SK-N-SH (cell line): ENCODE measurements at regions not wholly inside any gene's neighbourhood (a gene's known extent, or its start where the extent isn't known, plus 50 kb on each side); places are given as distances from the start of the nearest gene placed in this dataset.

ENCODE experiments used
- CTCF ChIA-PET: fragments of 300-600, 350-600 bp; formaldehyde crosslinking; extraction: SDS; loops from one replicate; lab custom pipeline; 2021; lab: Yijun Ruan, JAX
- POLR2A ChIA-PET: fragments of 350-600 bp; sonication (Branson Sonifier 250); formaldehyde crosslinking; extraction: SDS; loops from one replicate; lab custom pipeline; 2020; ENCODE audit warnings: antibody characterized with exemption, inconsistent platforms; lab: Yijun Ruan, JAX
- DNase-seq: peaks from one replicate; pipeline ENCODE4 v3.0.0; 2012
- H2AFZ ChIP-seq: fragments of 200-600 bp; sonication (generic); 2 replicates; pipeline ENCODE4 v1.8.1; 2016; ENCODE audit warnings: antibody characterized with exemption, mild to moderate bottlenecking, low read depth
- H3F3A ChIP-seq: fragments of 200-600 bp; sonication (generic); replicated peaks from 2 replicates; pipeline ENCODE3; 2016; ENCODE audit warnings: antibody characterized with exemption, mild to moderate bottlenecking; ENCODE audit not compliant: insufficient read depth
- H3K27ac ChIP-seq, 2 experiments: fragments of 200-500 bp in 1 of 2; fragments of 200-600 bp in 1 of 2; sonication (Bioruptor generic) in 1 of 2; sonication (generic), shearing (Covaris generic) in 1 of 2; 2 replicates each; pipeline versions ENCODE4 v1.5.1 to v1.6.1; 2014 to 2016; ENCODE audit warnings: low read depth in 2 of 2, inconsistent platforms in 1 of 2, low read length in 1 of 2, mild to moderate bottlenecking in 1 of 2, mixed read lengths in 1 of 2
- H3K27me3 ChIP-seq: fragments of 200-600 bp; sonication (generic), shearing (Covaris generic); 2 replicates; pipeline ENCODE4 v1.6.1; 2016; ENCODE audit warnings: mixed run types; ENCODE audit not compliant: insufficient read depth
- H3K36me3 ChIP-seq, 2 experiments: fragments of 200-500 bp in 1 of 2; fragments of 200-600 bp in 1 of 2; sonication (Bioruptor generic) in 1 of 2; sonication (generic) in 1 of 2; replicated peaks in 1 of 2; 2 replicates each; pipeline versions ENCODE3 to v1.5.1; 2014 to 2016; ENCODE audit warnings: low read length in 1 of 2, mild to moderate bottlenecking in 1 of 2; ENCODE audit not compliant: insufficient read depth in 2 of 2, control insufficient read depth in 1 of 2
- H3K4me1 ChIP-seq, 2 experiments: fragments of 200-500 bp in 1 of 2; fragments of 200-600 bp in 1 of 2; sonication (Bioruptor generic) in 1 of 2; sonication (generic), shearing (Covaris generic) in 1 of 2; 2 replicates each; pipeline versions ENCODE4 v1.5.1 to v1.6.1; 2014 to 2016; ENCODE audit warnings: low read depth in 1 of 2, low read length in 1 of 2, mixed run types in 1 of 2; ENCODE audit not compliant: insufficient read depth in 2 of 2, control insufficient read depth in 1 of 2
- H3K4me2 ChIP-seq: fragments of 200-600 bp; sonication (generic), shearing (Covaris generic); 2 replicates; pipeline ENCODE4 v1.6.1; 2017; ENCODE audit warnings: mixed run types
- H3K4me3 ChIP-seq, 2 experiments: fragments of 200-500 bp in 1 of 2; fragments of 200-600 bp in 1 of 2; sonication (Bioruptor generic) in 1 of 2; sonication (generic), shearing (Covaris generic) in 1 of 2; 2 replicates each; pipeline versions ENCODE4 v1.5.1 to v1.8.1; 2014 to 2016; ENCODE audit warnings: low read depth in 2 of 2, inconsistent platforms in 1 of 2, low read length in 1 of 2, mild to moderate bottlenecking in 1 of 2, mixed read lengths in 1 of 2, moderate library complexity in 1 of 2
- H3K79me2 ChIP-seq: fragments of 200-600 bp; sonication (generic); 2 replicates; pipeline ENCODE4 v1.8.1; 2017; ENCODE audit warnings: mild to moderate bottlenecking; ENCODE audit not compliant: insufficient read depth
- H3K9ac ChIP-seq: fragments of 200-600 bp; sonication (generic); 2 replicates; pipeline ENCODE4 v1.6.1; 2017; ENCODE audit warnings: mixed run types
- H3K9me2 ChIP-seq: fragments of 200-600 bp; sonication (generic); 2 replicates; pipeline ENCODE4 v1.6.1; 2017; ENCODE audit warnings: mixed run types
- H3K9me3 ChIP-seq: fragments of 200-600 bp; sonication (generic); 2 replicates; pipeline ENCODE4 v1.6.1; 2017; ENCODE audit warnings: mixed run types, mild to moderate bottlenecking, moderate library complexity
- H4K20me1 ChIP-seq: fragments of 200-600 bp; sonication (generic); 2 replicates; pipeline ENCODE4 v1.6.1; 2017; ENCODE audit warnings: mild to moderate bottlenecking, mixed run types; ENCODE audit not compliant: insufficient read depth
- ELF1 ChIP-seq: IDR thresholded peaks from 2 replicates; pipeline ENCODE4 v1.4.0; 2012
- FOXJ3 ChIP-seq: sonication (generic); formaldehyde crosslinking; IDR thresholded peaks from 2 replicates; pipeline ENCODE4 v1.5.1; 2020; ENCODE audit warnings: mild to moderate bottlenecking, missing genetic modification reagents
- GABPA ChIP-seq: IDR thresholded peaks from 2 replicates; pipeline ENCODE4 v1.4.0; 2012; ENCODE audit warnings: low read depth, mild to moderate bottlenecking
- NRF1 ChIP-seq: IDR thresholded peaks from 2 replicates; pipeline ENCODE4 v1.6.1; 2012; ENCODE audit warnings: low read depth, mild to moderate bottlenecking, low read length
- POLR2AphosphoS5 ChIP-seq: IDR thresholded peaks from 2 replicates; pipeline ENCODE4 v1.6.1; 2012; ENCODE audit warnings: low read depth, low read length
- RCOR1 ChIP-seq: fragments of 150-350 bp; IDR thresholded peaks from 2 replicates; pipeline ENCODE4 v1.6.1; 2017; ENCODE audit warnings: antibody characterized with exemption, low read length
- RFX5 ChIP-seq: IDR thresholded peaks from 2 replicates; pipeline ENCODE4 v1.6.1; 2012; ENCODE audit warnings: mild to moderate bottlenecking, improper control_type of control experiment, low read length
- TAF1 ChIP-seq: IDR thresholded peaks from 2 replicates; pipeline ENCODE4 v1.6.1; 2012; ENCODE audit warnings: low read depth, mild to moderate bottlenecking, low read length, moderate library complexity, borderline replicate concordance
- TCF12 ChIP-seq: IDR thresholded peaks from 2 replicates; pipeline ENCODE4 v1.4.0; 2012
- TEAD4 ChIP-seq: IDR thresholded peaks from 2 replicates; pipeline ENCODE4 v1.4.0; 2012; ENCODE audit warnings: mild to moderate bottlenecking, borderline replicate concordance; ENCODE audit not compliant: insufficient read depth
- WGBS: methylation state at CpG from one replicate; pipeline ENCODE4 v1.1.6; 2017; ENCODE audit warnings: low lambda C conversion rate; 5-methylcytosine and 5-hydroxymethylcytosine counted together
- TF ChIP-seq, protein P1 (sequence below): IDR thresholded peaks from 2 replicates; pipeline ENCODE4 v1.4.0; 2012; ENCODE audit warnings: low read depth, borderline replicate concordance
- TF ChIP-seq, protein P2 (sequence below): fragments of 150-350 bp; IDR thresholded peaks from 2 replicates; pipeline ENCODE4 v1.6.1; 2017; ENCODE audit warnings: antibody characterized with exemption, low read length, low read depth, borderline replicate concordance
- TF ChIP-seq, protein P3 (sequence below): IDR thresholded peaks from 2 replicates; pipeline ENCODE4 v1.4.0; 2012; ENCODE audit warnings: low read depth

DNA sequence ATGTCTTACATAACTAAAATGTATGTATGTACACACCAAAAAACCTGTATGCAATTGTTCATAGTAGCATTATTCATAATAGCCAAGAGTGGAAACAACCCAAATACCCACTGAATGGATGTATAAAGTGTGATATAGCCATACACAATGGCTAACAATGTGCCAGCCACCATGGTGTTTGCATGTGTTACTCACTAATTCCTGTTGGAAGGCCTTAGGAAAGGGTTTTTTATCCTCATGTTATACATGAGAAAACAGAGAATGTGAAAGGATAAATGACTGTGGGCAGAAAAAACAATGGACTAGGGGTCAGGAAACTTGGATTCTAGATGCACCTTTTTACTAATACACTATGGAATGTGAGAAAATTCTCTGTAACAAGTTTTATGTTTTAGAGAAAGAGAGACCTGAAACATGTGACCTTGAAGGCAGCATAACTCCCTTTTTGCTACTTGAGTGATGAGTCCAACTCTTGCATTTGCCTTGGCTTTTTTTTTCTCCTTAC, 55.7 kb downstream of the TIGD2 start:
- no peaks in the 10 kb centered on the region for H3K79me2 ChIP-seq
- TF ChIP-seq TEAD4 (no peak), ELF1 (no peak), TCF12 (no peak), POLR2AphosphoS5 (no peak), NRF1 (no peak), GABPA (no peak), TAF1 (no peak), RCOR1 (no peak)
- TF ChIP-seq, protein P1, sequence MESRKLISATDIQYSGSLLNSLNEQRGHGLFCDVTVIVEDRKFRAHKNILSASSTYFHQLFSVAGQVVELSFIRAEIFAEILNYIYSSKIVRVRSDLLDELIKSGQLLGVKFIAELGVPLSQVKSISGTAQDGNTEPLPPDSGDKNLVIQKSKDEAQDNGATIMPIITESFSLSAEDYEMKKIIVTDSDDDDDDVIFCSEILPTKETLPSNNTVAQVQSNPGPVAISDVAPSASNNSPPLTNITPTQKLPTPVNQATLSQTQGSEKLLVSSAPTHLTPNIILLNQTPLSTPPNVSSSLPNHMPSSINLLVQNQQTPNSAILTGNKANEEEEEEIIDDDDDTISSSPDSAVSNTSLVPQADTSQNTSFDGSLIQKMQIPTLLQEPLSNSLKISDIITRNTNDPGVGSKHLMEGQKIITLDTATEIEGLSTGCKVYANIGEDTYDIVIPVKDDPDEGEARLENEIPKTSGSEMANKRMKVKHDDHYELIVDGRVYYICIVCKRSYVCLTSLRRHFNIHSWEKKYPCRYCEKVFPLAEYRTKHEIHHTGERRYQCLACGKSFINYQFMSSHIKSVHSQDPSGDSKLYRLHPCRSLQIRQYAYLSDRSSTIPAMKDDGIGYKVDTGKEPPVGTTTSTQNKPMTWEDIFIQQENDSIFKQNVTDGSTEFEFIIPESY = no peak
- TF ChIP-seq, protein P2, sequence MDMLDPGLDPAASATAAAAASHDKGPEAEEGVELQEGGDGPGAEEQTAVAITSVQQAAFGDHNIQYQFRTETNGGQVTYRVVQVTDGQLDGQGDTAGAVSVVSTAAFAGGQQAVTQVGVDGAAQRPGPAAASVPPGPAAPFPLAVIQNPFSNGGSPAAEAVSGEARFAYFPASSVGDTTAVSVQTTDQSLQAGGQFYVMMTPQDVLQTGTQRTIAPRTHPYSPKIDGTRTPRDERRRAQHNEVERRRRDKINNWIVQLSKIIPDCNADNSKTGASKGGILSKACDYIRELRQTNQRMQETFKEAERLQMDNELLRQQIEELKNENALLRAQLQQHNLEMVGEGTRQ = no peak
- TF ChIP-seq, protein P3, sequence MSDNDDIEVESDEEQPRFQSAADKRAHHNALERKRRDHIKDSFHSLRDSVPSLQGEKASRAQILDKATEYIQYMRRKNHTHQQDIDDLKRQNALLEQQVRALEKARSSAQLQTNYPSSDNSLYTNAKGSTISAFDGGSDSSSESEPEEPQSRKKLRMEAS = no peak
- no peak overlapping the region for H2AFZ ChIP-seq
- ChIA-PET CTCF (no interaction called here), POLR2A (no interaction called here)
- H3K4me3 ChIP-seq = no peak overlapping the region
- no peak overlapping the region for H3K4me2 ChIP-seq
- H3K9me3 ChIP-seq = no peaks in the 10 kb centered on the region
- H4K20me1 ChIP-seq = no peaks in the 10 kb centered on the region
- no peaks in the 10 kb centered on the region for H3K36me3 ChIP-seq
- H3K27me3 ChIP-seq = no peaks in the 10 kb centered on the region
- no peak overlapping the region for H3K9ac ChIP-seq
- no peaks in the 10 kb centered on the region for H3F3A ChIP-seq
- no peaks in the 10 kb centered on the region for H3K4me1 ChIP-seq
- no peak for DNase-seq
- H3K9me2 ChIP-seq = no peaks in the 10 kb centered on the region
- no peak overlapping the region for H3K27ac ChIP-seq

DNA sequence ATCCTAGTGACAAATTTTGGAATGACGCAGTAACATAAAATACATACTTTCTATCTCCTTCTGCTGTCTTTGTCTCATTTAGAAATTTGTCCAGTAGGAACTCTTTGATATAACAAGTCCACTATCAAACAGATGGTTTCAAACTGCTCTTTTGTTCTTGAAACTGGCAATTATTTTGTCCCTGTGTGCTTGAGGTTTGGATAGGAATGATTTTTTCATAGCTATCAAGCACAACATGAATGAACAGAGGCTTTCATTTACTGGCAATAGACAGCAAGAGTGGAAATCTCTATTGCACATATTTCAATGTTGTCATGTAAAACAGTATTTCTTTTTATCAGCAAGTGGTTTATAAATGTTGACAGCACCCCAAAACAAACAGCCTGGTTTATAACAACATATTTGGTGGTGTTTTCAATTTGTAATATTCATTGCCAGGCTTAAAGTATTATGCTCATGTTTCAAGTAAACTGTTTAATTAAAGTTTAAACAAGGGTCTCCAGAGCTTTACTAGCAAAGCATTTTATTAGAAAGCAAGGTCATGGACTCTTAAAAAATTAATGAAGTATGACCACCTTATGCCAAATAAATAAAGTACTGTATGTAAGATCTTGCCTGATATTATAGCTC, 60.0 kb downstream of the TIGD2 start:
- no peak overlapping the region for H3K4me2 ChIP-seq
- no peak overlapping the region for H2AFZ ChIP-seq
- H3K36me3 ChIP-seq = no peaks in the 10 kb centered on the region
- no peak for TF ChIP-seq RFX5
- no peak for TF ChIP-seq FOXJ3
- no peak for TF ChIP-seq ELF1
- TF ChIP-seq RCOR1 = no peak
- H3K4me1 ChIP-seq = no peaks in the 10 kb centered on the region
- no peaks in the 10 kb centered on the region for H3K9me3 ChIP-seq
- ChIA-PET CTCF (interaction anchor here (0.7 to 2.1 kb wide), 4 partner anchors 9 to 55 kb away, joined by 3 to 6 read pairs (median 6); no protein-coding TSS in a partner anchor), POLR2A (no interaction called here)
- H3K9ac ChIP-seq = no peak overlapping the region
- no peaks in the 10 kb centered on the region for H3K9me2 ChIP-seq
- no peaks in the 10 kb centered on the region for H3K79me2 ChIP-seq
- H3K4me3 ChIP-seq = no peak overlapping the region
- no peaks in the 10 kb centered on the region for H3K27me3 ChIP-seq
- 68% methylated on average over 1 of the region's 1 CpG for WGBS
- DNase-seq = no peak
- H4K20me1 ChIP-seq = no peaks in the 10 kb centered on the region
- no peak overlapping the region for H3K27ac ChIP-seq
- H3F3A ChIP-seq = no peaks in the 10 kb centered on the region
